IPS DF 19.7 (cell line): ENCODE measurements at regions not wholly inside any gene's neighbourhood (a gene's known extent, or its start where the extent isn't known, plus 50 kb on each side); places are given as distances from the start of the nearest gene placed in this dataset.
"Not testable (repeated sequence)": the region's sequence is repeated elsewhere in the genome, so short reads cannot be mapped to it uniquely, and the experiment has no call there.

Source experiments
- DNase-seq: peaks from one replicate; pipeline ENCODE4 v3.0.0-alpha.2; 2013; ENCODE audit warnings: low read depth, low spot score

DNA sequence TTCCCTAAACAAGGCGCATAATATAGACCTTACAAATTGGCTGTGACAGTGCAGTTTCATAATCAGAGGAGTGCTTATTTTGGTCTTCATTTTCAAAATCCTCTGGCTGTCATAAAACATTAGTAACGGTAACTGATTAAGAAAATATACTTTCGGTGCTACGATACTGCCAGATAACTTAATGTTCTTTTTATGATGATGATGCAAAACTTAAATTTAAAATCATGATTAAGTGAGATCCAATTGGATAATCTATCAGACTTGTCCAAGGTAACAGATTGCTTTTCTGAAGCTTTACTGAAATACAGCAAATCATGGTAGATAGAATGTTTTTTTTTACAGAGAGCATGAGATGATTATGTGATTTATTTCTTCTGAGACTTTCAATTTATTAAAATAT lies 364.2 kb upstream of the CNTN3 start:
- no peak for DNase-seq

DNA sequence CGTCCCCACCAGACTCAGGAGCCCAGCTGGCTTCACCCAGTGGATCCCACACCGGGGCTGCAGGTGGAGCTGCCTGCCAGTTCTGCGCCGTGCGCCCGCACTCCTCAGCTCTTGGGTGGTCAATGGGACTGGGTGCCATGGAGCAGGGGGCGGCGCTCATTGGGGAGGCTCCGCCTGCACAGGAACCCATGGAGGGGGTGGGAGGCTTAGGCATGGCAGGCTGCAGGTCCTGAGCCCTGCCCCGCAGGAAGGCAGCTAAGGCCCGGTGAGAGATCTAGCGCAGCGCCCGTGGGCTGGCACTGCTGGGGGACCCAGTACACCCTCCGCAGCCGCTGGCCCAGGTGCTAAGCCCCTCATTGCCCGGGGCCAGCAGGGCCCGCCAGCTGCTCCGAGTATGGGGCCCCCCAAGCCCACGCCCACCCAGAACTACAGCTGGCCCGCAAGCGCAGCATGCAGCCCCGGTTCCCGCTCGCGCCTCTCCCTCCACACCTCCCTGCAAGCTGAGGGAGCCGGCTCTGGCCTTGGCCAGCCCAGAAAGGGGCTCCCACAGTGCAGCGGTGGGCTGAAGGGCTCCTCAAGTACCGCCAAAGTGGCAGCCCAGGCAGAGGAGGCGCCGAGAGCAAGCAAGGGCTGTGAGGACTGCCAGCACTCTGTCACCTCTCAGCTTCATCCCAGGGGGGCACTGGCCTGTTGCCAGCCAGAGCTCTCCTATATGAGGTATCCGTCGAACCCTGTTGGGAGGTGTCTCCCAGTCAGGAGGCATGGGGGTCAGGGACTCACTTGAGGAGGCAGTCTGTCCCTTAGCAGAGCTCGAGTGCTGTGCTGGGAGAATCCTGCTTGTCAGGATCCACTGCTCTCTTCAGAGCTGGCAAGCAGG lies 370.8 kb upstream of the CNTN3 start:
- not testable (repeated sequence) for DNase-seq

DNA sequence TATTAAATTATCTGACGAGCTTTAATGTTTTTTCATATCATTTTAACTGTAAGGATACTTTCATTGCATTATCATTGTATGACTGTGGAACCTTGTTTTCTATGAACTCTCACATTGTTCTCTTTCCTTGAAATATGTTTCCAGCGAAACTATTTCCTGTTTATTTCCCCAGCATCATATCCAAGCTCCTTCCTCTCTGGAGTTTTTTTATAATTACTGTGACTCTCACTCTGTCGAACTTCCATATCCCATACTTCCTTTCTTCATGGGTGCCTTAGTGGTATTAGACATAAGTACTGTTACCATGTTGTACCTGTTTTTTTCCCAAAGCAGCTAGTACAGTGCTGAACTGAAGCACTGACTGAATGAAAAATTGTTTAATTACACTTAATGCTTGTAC lies 373.6 kb upstream of the CNTN3 start:
- DNase-seq = no peak

DNA sequence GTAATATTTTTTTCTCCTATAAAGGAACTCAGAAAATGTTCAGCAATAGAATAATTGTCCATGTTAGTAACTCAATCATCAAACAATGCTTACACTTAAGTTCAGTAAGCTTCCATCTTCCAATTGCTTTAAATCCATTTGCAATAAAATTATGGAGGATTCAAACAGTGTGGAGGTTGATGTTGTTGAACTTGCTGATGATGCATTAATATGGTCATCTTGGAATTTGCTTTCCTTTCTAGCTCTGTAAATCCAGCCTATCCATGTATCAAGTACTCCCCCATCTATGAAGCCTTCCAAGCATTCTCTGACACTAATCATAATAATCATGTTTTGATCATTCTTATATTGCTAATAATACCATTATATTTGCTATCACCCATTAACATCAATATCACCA lies 378.4 kb upstream of the CNTN3 start:
- DNase-seq = no peak

DNA sequence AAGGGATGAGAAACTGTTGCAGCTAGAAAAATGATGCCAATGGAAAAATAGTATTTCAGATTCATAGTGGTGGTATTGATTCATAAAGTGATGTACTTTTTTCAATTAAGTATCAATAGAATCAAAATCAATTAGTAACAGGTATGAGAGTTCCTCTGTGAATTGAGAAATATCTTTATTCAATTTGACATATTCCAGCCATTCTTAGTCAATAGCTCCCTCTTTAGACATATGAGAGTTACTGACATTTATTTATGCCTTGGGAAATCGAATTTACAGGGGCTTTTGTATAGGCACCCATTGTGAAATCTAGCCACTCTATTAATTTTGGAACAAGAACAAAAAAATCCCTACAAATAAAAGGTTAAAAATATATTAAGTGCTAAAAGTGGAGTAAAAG lies 386.9 kb upstream of the CNTN3 start:
- no peak for DNase-seq

DNA sequence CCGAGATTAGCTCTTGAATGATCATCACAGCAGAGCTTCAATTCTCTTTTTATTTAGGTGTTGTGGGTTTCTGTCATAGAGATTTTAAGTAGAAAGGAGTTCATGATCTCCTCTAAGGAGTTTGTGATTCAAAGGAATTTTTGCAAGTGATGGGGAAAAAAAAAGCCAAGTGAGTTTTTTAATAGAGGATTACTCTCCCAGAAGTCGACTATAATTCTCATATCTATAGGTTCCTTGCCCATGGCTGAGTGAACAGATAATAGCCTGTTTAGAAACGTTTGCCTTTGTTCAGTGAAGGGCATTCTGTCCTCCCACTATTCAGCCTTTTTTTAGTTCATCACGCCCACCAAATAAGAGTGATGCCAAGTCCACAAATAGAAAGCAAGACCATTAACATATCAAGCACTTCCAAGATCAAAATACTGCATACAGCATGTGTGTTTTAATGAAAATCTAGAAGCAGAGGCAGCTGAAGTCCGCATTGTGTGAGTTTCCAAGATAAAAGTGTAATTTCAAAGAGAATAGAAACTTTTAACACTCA lies 398.4 kb upstream of the CNTN3 start:
- no peak for DNase-seq

DNA sequence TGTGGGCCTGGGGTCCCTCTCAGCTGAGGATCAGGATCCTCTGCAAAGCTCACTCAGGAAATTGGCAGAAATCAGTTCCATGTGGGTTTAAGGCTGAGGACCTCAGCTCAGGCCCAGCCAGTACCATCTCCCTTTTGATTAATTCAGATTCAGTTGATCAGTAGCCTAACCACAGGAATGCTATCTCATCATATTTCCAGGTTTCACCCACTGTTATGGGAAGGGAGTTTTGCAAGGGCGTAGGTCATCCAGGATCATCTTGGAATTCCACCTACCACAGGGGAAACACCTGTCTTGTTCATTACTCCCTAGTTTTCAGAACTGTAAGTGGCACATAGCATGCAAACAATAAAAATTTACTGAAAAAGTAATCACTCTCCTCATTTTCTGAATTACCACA lies 399.5 kb upstream of the CNTN3 start:
- DNase-seq = no peak

DNA sequence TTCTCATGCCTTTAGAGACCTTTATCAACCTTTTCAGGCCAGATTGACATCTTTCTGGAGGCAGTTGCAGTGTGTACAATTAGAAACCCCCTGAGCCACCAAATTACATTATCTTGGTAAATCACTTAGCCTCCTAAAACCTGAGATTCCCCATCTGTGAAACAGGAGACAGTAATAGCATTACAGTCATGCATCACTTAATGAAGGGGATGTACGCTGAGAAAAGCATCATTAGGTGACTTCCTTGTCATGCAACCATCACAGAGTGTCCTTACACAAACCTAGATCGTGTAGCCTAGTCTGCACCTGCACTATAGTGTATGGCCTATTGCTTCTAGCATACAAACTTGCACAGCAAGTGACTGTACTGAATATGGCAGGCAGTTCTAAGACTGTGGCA lies 400.8 kb upstream of the CNTN3 start:
- DNase-seq = no peak

DNA sequence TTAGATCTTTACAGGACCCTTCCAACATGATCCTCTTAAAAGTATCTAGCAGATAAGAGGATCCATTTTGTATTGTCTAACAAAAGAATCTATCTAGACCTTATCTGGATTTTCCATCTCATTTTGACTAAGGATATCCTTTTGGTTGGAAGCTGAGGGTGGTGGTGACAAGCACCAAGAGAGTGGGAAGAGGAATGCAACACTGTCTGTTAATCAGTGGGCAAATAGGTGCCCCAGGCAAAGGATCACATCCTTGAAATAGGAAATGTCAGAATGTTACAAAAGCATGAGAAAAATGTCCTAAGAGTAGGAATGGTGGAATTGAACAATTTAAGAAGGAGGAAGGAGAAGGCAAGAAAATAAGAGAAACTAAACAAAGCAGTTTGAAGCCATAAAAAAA lies 420.7 kb upstream of the CNTN3 start:
- DNase-seq = no peak

DNA sequence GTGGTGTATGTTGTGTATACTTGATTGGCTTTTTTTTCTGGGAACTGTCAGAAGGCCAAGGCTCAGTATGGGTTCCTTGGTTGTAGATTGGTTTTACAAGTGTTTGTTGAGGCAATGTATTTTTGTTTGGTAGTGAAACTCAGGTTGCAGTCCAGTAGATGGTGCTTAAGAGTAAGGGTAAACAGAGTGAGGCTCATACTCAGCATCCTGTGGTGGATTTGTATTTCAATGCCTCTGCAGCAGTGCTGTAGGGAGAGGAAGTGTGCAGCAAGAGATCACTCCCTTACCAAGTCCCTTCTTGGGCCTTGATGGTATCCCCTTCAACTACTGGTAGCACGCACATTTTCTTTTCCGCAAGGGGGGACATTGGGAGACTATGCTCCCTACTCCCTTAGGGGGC lies 428.5 kb upstream of the CNTN3 start:
- peak; percentile 45 for DNase-seq

DNA sequence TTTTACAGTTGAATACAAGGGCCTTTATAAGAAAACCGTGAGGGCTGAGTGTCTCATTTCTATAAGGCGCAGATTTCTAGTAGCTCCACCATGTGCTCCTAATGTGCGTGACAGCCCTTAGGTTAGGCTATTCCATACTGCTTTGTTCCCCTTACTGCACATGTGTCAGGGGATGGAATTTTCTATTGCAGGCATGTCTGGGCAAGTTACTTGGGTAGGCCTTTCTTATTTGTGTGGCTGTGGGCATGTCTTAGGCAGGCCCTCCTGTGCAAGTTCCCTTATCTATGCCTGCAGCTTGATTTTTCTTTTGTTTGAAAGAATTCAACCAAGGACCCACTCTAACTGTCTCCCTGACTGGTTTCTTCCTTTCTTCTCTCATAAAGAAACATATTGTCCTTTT lies 434.2 kb upstream of the CNTN3 start:
- DNase-seq = no peak

DNA sequence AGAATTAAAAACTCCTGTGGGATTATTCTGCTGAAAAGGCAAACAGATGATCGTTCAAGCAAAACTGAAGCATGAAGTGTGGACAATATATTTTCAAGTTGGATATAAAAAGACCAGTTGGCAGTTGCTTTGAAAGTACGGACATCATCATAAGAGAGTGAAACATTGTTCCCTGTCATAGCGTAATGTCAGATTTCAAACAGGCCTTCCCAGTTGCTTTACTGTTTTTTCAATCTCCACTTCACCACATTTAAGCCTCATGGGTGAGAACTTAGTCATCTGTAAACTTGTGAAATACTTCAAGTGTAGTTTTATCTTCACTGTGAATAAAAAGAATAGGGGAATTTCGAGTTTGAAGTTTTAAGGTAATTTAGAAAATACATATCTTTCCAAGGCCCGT lies 435.1 kb upstream of the CNTN3 start:
- no peak for DNase-seq

DNA sequence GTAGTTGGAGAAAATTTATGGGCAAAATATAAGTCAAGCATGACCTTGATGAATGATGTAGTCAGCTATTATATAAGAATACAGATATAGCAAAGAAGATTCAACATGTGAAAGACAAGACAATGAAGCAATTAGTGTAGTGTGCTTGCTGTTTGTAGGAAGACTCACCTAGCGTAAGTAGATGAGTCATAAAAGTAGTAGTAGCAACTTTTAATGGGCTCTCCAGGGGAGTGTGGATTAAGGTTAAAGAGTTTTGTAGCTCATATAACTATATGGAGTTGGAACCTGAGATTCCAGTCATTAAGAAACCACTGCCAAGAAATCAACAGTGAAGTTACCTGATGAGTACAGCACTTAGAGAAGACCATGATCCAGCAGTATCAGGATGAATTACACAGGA lies 444.7 kb upstream of the CNTN3 start:
- DNase-seq = no peak

DNA sequence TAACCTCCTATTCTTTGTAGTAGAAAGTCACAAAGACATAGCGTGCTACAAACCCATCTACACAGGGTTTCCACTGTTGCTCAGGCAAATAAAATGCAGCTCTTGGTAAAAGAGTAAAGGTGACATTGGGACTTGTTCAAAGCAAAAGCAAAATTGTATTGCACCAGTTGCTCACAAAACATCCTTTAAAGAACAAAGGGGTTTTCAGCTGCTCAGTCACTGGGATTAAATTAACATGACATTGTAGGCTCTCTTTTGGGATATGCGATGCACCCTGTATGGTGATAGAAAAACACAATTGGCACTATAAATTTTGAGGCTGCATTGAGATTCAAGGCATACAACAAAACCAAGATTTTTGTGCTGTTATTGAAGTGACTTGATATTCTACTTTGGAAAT lies 447.3 kb upstream of the CNTN3 start:
- no peak for DNase-seq

DNA sequence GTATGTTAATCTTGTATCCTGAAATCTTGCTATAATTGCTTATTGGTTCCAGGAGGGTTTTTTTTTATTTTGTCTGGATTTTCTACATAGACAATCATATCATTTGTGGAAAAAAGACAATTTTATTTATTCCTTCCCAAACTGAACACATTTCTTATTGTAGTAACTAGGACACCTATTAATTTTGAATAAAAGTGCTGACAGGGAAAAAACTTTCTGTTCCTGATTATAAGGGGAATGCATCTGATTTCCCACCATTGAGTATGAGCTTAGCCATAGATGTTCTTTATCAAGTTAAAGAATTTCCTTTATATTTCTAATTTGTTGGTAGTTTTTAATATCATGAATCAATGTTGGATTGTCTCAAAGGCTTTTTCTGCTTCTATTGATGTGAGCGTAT lies 460.7 kb upstream of the CNTN3 start:
- DNase-seq = no peak

DNA sequence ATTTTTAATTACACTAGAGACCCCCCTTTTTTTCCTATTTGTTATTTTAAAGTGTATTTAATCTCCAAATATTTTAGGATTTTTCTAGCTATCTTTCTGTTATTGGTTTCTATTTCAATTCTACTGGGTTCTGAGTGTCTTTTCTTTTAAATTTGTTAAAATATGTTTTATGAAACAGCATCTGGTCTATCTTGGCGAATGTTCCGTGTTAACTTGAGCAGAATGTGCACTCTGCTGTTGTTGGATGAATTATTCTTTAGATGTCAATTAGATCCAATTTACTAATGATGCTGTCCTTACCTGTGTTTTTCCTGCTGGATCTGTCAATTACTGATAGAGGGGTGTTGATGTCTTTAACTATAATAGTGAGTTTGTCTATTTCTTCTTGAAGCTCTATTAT lies 462.0 kb upstream of the CNTN3 start:
- DNase-seq = no peak

DNA sequence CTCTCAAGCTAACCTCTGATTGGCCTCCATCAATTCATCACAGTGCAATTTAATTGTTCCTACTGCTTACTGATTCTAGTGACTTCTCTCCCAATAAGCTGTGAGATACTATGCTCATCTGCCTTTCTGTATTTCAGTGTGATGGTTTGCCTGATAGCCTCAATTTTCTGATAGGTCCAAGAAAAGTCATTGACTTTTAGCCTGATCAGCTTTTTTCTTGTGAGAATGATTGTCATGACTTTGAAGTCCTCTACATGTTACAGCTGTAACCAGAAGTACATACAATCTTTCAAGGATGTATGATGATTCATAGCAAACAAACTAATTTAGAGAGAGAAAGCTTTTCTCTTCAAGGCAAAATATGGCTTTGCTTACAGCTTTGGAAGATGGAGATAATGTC lies 463.8 kb upstream of the CNTN3 start:
- DNase-seq = no peak

DNA sequence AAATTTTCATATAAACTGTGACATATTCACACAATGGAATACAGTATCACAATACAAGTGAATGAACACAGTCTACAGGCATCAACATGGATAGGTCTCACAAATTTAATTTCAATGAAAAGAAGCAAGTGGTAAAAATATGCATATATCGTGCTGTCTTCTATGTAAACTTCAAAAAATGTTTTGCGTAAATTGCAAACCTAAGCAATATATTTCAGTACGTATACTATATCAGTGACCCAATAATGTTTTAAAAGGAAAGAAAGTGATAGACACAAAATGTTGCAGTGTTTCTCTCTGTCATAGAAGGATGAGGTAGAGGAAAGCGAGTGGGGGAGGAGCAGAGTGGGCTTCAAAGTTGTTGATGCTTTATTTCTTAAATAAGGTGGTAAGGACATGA lies 468.4 kb upstream of the CNTN3 start:
- no peak for DNase-seq

DNA sequence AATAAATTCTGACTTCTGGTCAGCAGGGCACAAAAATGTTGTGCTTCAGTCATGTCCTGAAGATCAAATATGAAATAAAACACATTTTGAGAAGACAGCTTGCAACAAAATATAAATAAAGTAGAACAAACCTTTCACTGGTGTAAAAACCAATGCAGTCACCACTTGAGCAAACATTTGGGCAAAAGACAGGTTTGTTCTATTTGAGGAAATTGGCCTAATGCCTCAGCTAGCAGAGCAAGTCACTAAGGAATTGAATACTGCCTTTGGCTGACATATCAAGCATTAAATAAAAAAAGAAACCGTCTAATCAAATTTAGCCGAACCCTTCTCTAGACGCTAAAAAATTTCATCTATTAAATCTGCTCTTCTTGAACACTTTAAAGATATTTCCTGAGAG lies 475.4 kb upstream of the CNTN3 start:
- DNase-seq = no peak

DNA sequence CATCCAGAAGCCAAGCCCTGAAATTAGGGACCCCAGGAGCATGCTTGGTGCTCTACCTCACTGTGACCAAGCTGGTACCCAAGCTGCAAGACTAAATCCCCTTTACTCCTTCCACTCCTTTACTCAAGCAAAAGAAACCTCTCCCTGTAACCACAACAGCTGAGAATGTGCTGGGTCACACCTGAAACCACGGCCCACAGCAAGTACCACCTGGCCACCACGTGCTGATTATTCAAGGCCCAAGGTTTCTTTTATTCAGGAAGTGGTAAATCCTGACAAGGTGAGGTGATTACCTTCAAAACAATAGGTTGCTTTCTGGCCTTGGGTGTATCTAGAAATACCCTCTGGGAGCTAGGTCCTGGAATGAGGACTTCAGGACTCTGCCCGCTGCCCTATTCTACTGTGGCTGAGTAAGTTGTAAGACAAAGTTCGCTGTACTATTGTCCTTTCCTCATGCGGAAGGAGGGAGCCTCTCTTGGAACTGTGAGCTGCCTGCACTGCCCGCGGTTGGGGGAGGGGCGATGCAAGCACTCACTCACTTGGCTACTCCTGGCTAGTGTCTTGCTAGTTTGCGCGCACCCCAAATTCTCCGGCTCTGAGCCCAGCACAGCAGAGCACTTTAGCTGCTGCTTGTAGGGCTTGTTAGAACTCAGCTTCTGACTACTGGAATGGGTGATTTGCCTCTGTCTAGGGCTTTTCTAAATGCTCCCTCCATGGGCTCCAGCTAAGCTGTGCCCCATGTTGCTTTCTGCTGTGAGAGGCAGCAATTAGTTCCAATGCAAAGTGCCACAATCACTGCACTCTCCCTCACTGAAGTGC lies 487.1 kb upstream of the CNTN3 start:
- DNase-seq = peak; percentile 54

DNA sequence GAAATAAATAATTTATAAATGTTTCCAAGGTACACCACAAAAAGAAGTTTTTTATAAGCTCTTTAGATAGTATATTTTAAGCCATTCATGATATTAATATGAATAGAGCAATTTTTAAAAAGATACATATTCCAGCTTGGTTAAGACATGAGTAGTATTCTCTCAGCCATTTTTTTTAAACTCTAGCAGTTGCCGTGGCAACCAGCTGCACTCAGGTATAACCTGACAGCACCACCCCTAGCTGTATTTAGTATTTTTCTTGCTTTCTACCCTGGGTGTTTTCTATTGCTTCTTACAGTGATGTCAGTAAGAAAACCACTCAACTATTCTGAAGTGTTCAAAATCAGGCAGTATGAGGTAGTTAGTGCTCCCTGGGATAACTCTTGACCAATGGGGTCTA lies 496.3 kb upstream of the CNTN3 start:
- DNase-seq = no peak

DNA sequence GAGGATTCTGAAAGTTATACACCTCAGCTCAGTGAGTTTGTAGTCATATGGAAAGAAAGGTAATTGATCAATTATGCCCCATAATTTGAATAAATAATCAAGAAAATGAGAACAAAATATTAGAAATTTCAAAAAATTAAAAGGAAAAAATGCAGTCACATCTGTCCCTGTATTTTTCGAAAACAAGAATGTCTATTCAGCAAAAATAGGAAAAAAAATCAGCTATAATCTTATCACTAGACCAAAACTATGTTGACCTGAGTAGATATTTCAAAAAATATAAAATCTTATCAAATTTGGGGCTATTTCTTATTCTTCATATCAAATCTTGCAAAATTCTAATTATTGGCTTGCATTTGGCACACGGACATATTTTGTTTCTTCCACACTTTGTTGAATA lies 501.2 kb upstream of the CNTN3 start:
- no peak for DNase-seq

DNA sequence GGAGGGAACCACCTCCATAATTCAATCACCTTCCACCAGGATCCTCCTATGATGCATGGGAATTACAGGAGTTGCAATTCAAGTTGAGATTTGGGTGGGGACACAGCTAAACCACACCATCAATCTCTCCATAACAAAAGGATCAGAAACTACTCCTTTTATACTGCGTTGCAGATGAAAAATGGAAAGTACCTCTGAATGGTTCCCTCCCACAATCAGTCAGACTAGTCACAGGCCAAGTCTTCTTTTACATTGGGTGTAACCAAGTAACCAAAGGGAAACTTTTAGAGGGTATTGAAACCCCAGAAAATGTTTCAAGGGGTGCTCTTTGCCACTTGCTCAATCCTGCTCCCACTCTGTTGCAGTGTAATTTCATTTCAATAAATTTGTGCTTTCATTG lies 504.3 kb upstream of the CNTN3 start:
- no peak for DNase-seq
